PFSK-1 (cell line): ENCODE measurements at regions not wholly inside any gene's neighbourhood (a gene's known extent, or its start where the extent isn't known, plus 50 kb on each side); places are given as distances from the start of the nearest gene placed in this dataset.

Source experiments
- FOXP2 ChIP-seq: optimal IDR thresholded peaks from 2 replicates; pipeline ENCODE3; 2011; ENCODE audit warnings: borderline replicate concordance, control low read depth, inconsistent platforms; ENCODE audit not compliant: insufficient read depth; ENCODE audit errors: extremely low read length, extremely low read depth
- POLR2AphosphoS5 ChIP-seq: IDR thresholded peaks from 2 replicates; pipeline ENCODE4 v1.6.1; 2012; ENCODE audit warnings: low read depth, mild to moderate bottlenecking, control low read depth, low read length, moderate library complexity
- REST ChIP-seq, 2 experiments: IDR thresholded peaks; 2 replicates each; pipeline versions ENCODE4 v1.6.1 to v1.8.0; 2011 to 2012; ENCODE audit warnings: low read depth in 2 of 2, low read length in 2 of 2, control low read depth in 1 of 2, inconsistent platforms in 1 of 2, mild to moderate bottlenecking in 1 of 2, moderate library complexity in 1 of 2; ENCODE audit not compliant: insufficient read depth in 1 of 2
- SIN3A ChIP-seq: IDR thresholded peaks from 2 replicates; pipeline ENCODE4 v1.6.1; 2012; ENCODE audit warnings: mild to moderate bottlenecking, low read length, moderate library complexity, borderline replicate concordance; ENCODE audit not compliant: insufficient read depth
- TAF1 ChIP-seq: IDR thresholded peaks from 2 replicates; pipeline ENCODE4 v1.6.1; 2012; ENCODE audit warnings: low read length, control low read depth, borderline replicate concordance; ENCODE audit not compliant: insufficient read depth

DNA sequence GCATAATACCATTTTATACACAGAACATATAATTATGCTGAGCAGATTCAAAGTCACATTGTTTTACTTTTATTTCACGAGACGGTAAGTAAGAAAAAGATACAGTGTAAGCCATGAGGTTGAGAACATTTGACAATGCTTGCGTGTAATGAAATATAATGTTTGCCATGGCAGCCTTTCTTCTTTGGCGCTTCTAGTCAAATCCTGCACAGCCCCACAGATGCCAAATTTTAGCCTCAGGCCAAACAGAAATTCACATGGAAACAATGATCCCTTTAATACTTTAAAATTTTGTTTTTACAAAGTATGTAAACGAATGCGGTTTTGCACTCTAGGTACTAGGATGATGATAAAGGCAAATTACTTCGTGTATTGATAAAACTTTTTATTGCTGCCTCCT lies 502.7 kb upstream of the SMIM31 start:
- TF ChIP-seq SIN3A: no peak
- TF ChIP-seq TAF1: no peak
- no peak for TF ChIP-seq REST (IDR thresholded peaks at IDR 0.05; ENCODE audit: insufficient read depth in 1 of 2, low read depth in 2 of 2, low read length in 2 of 2)
- TF ChIP-seq FOXP2: no peak
- TF ChIP-seq POLR2AphosphoS5: no peak

GRCh38 chr4:164252286-164252685 lies 501.6 kb upstream of the SMIM31 start:
- no peak for TF ChIP-seq REST (IDR thresholded peaks at IDR 0.05; ENCODE audit: insufficient read depth in 1 of 2, low read depth in 2 of 2, low read length in 2 of 2)
- no peak for TF ChIP-seq FOXP2
- no peak for TF ChIP-seq SIN3A
- TF ChIP-seq POLR2AphosphoS5: no peak
- no peak for TF ChIP-seq TAF1

GRCh38 chr4:164261831-164262230 lies 492.1 kb upstream of the SMIM31 start:
- TF ChIP-seq SIN3A: no peak
- TF ChIP-seq FOXP2: no peak
- no peak for TF ChIP-seq REST (IDR thresholded peaks at IDR 0.05; ENCODE audit: insufficient read depth in 1 of 2, low read depth in 2 of 2, low read length in 2 of 2)
- no peak for TF ChIP-seq TAF1
- TF ChIP-seq POLR2AphosphoS5: no peak

GRCh38 chr4:164287173-164287572 lies 466.8 kb upstream of the SMIM31 start:
- TF ChIP-seq POLR2AphosphoS5 (no peak), TAF1 (no peak), FOXP2 (no peak), SIN3A (no peak)

GRCh38 chr4:164288578-164288977 lies 465.4 kb upstream of the SMIM31 start:
- no peak for TF ChIP-seq FOXP2
- no peak for TF ChIP-seq SIN3A
- no peak for TF ChIP-seq POLR2AphosphoS5
- TF ChIP-seq TAF1: no peak
- no peak for TF ChIP-seq REST (IDR thresholded peaks at IDR 0.05; ENCODE audit: insufficient read depth in 1 of 2, low read depth in 2 of 2, low read length in 2 of 2)

GRCh38 chr4:164293203-164293602 lies 460.7 kb upstream of the SMIM31 start:
- no peak for TF ChIP-seq FOXP2
- no peak for TF ChIP-seq TAF1
- TF ChIP-seq REST (IDR thresholded peaks at IDR 0.05; ENCODE audit: insufficient read depth in 1 of 2, low read depth in 2 of 2, low read length in 2 of 2): no peak
- no peak for TF ChIP-seq SIN3A
- no peak for TF ChIP-seq POLR2AphosphoS5
